HG03442 (cell line): ENCODE measurements at regions not wholly inside any gene's neighbourhood (a gene's known extent, or its start where the extent isn't known, plus 50 kb on each side); places are given as distances from the start of the nearest gene placed in this dataset.

ENCODE experiments used
- ATAC-seq: cut with Tn5 transposase; IDR thresholded peaks from one replicate; pipeline ENCODE4 v1.9.1; 2021; ENCODE audit warnings: mild to moderate bottlenecking, moderate library complexity; ENCODE audit not compliant: unreplicated experiment

GRCh38 chr12:29086325-29087271 is 62.5 kb upstream of the FAR2 start:
- no peak for ATAC-seq

GRCh38 chr12:29088611-29089219 is 60.4 kb upstream of the FAR2 start:
- no peak for ATAC-seq
